NCI-H82 (cell line): ENCODE measurements at regions not wholly inside any gene's neighbourhood (a gene's known extent, or its start where the extent isn't known, plus 50 kb on each side); places are given as distances from the start of the nearest gene placed in this dataset.
"Not testable (repeated sequence)": the region's sequence is repeated elsewhere in the genome, so short reads cannot be mapped to it uniquely, and the experiment has no call there.

ENCODE experiments used
- DNase-seq: peaks from one replicate; lab custom pipeline; 2025; lab: John Stamatoyannopoulos, UW

- DNase-seq = peak; percentile 61
Measured at GRCh38 chr1:46878173-46878782, 63.0 kb downstream of the CYP4A11 start.

- not testable (repeated sequence) for DNase-seq
Measured at GRCh38 chr1:46876093-46876492, 65.2 kb downstream of the CYP4A11 start.
